SJSA1 (cell line): ENCODE measurements at regions not wholly inside any gene's neighbourhood (a gene's known extent, or its start where the extent isn't known, plus 50 kb on each side); places are given as distances from the start of the nearest gene placed in this dataset.
A peak's percentile ranks its signal among the peaks of the same experiment; 100 is the strongest.
"Not testable (repeated sequence)": the region's sequence is repeated elsewhere in the genome, so short reads cannot be mapped to it uniquely, and the experiment has no call there.

Experiments used
- DNase-seq, 2 experiments: peaks; one replicate each; pipeline ENCODE4 v3.0.0-alpha.2; 2015 to 2020; ENCODE audit warnings: low spot score in 2 of 2, low read depth in 1 of 2
- H3K27ac ChIP-seq: fragments of 250-450 bp; sonication (Bioruptor Pico); 2 replicates; pipeline ENCODE4 v1.5.1; 2020; ENCODE audit warnings: mild to moderate bottlenecking, moderate library complexity
- H3K27me3 ChIP-seq: fragments of 250-450 bp; sonication (Bioruptor Pico); replicated peaks from 2 replicates; pipeline ENCODE4 v1.5.1; 2020; ENCODE audit warnings: mild to moderate bottlenecking, moderate library complexity
- H3K36me3 ChIP-seq: fragments of 250-450 bp; sonication (Bioruptor Pico); 2 replicates; pipeline ENCODE4 v1.5.1; 2020; ENCODE audit warnings: mild to moderate bottlenecking
- H3K4me1 ChIP-seq: fragments of 250-450 bp; sonication (Bioruptor Pico); replicated peaks from 2 replicates; pipeline ENCODE4 v1.6.1; 2021; ENCODE audit warnings: mild to moderate bottlenecking
- H3K4me3 ChIP-seq: fragments of 250-450 bp; sonication (Bioruptor Pico); 2 replicates; pipeline ENCODE4 v1.5.1; 2020; ENCODE audit warnings: mild to moderate bottlenecking
- H3K9me3 ChIP-seq: fragments of 250-450 bp; sonication (Bioruptor Pico); replicated peaks from 2 replicates; pipeline ENCODE4 v1.5.1; 2020; ENCODE audit warnings: mild to moderate bottlenecking

GRCh38 chr2:236489083-236489482 lies 80.5 kb upstream of the ACKR3 start:
- not testable (repeated sequence) for DNase-seq, H3K27ac ChIP-seq, H3K4me3 ChIP-seq, H3K4me1 ChIP-seq, H3K36me3 ChIP-seq, H3K27me3 ChIP-seq, H3K9me3 ChIP-seq

- Histone ChIP-seq H3K27me3 (no peaks in the 10 kb centered on the region), H3K4me1 (no peaks in the 10 kb centered on the region), H3K9me3 (no peaks in the 10 kb centered on the region), H3K27ac (no peak overlapping the region), H3K4me3 (no peak overlapping the region), H3K36me3 (no peaks in the 10 kb centered on the region)
- DNase-seq, result no peak
These were observed 79.7 kb upstream of the ACKR3 start for GRCh38 chr2:236489895-236490404.

- Histone ChIP-seq H3K4me1 (peaks cover 8% of the 10 kb centered on the region), H3K4me3 (no peak overlapping the region), H3K9me3 (no peaks in the 10 kb centered on the region), H3K27me3 (no peaks in the 10 kb centered on the region), H3K27ac (no peak overlapping the region), H3K36me3 (no peaks in the 10 kb centered on the region)
- DNase-seq, result no peak
These were observed 73.3 kb upstream of the ACKR3 start for GRCh38 chr2:236496340-236496739.

- Histone ChIP-seq H3K4me1 (peaks cover 8% of the 10 kb centered on the region), H3K27ac (no peak overlapping the region)
These were observed 71.3 kb upstream of the ACKR3 start for GRCh38 chr2:236498369-236498768.

GRCh38 chr2:236499691-236500578 lies 69.7 kb upstream of the ACKR3 start:
- Histone ChIP-seq H3K36me3 (no peaks in the 10 kb centered on the region), H3K27me3 (no peaks in the 10 kb centered on the region), H3K4me3 (no peak overlapping the region), H3K9me3 (no peaks in the 10 kb centered on the region), H3K27ac (no peak overlapping the region), H3K4me1 (peaks cover 8% of the 10 kb centered on the region)
- DNase-seq, result no peak

More at GRCh38 chr2:236498369-236498768, 71.3 kb upstream of the ACKR3 start:
- H3K27me3 ChIP-seq, result no peaks in the 10 kb centered on the region
- DNase-seq, result peak; percentile 53 to 56
- H3K9me3 ChIP-seq, result no peaks in the 10 kb centered on the region
- no peaks in the 10 kb centered on the region for H3K36me3 ChIP-seq
- H3K4me3 ChIP-seq, result no peak overlapping the region

- H3K27me3 ChIP-seq, result no peaks in the 10 kb centered on the region
- H3K9me3 ChIP-seq, result no peaks in the 10 kb centered on the region
- H3K4me3 ChIP-seq, result no peak overlapping the region
- no peak overlapping the region for H3K27ac ChIP-seq
- H3K36me3 ChIP-seq, result no peaks in the 10 kb centered on the region
- H3K4me1 ChIP-seq, result peaks cover 8% of the 10 kb centered on the region
- DNase-seq, result no peak
These were observed 68.6 kb upstream of the ACKR3 start for GRCh38 chr2:236501026-236501425.

- Histone ChIP-seq H3K27ac (no peak overlapping the region), H3K9me3 (no peaks in the 10 kb centered on the region), H3K4me3 (no peak overlapping the region), H3K36me3 (no peaks in the 10 kb centered on the region), H3K27me3 (no peaks in the 10 kb centered on the region), H3K4me1 (peaks cover 8% of the 10 kb centered on the region)
- no peak for DNase-seq
These were observed 68.1 kb upstream of the ACKR3 start for GRCh38 chr2:236501531-236501930.

GRCh38 chr2:236503100-236503499 lies 66.5 kb upstream of the ACKR3 start:
- no peaks in the 10 kb centered on the region; the same call in 1 of the 2 replicates for H3K27me3 ChIP-seq

GRCh38 chr2:236503583-236503982 lies 66.0 kb upstream of the ACKR3 start:
- H3K27ac ChIP-seq, result no peak overlapping the region
- no peaks in the 10 kb centered on the region for H3K9me3 ChIP-seq
- H3K27me3 ChIP-seq, result no peaks in the 10 kb centered on the region; the same call in 1 of the 2 replicates

More at GRCh38 chr2:236503100-236503499, 66.5 kb upstream of the ACKR3 start:
- Histone ChIP-seq H3K9me3 (no peaks in the 10 kb centered on the region), H3K4me3 (no peak overlapping the region), H3K4me1 (peaks cover 8% of the 10 kb centered on the region), H3K36me3 (no peaks in the 10 kb centered on the region), H3K27ac (no peak overlapping the region)
- DNase-seq, result no peak

GRCh38 chr2:236505041-236505440 lies 64.6 kb upstream of the ACKR3 start:
- Histone ChIP-seq H3K4me1 (no peaks in the 10 kb centered on the region), H3K4me3 (no peak overlapping the region), H3K36me3 (no peaks in the 10 kb centered on the region), H3K27ac (no peak overlapping the region), H3K27me3 (no peaks in the 10 kb centered on the region; the same call in 1 of the 2 replicates), H3K9me3 (no peaks in the 10 kb centered on the region)
- DNase-seq, result no peak

More at GRCh38 chr2:236503583-236503982, 66.0 kb upstream of the ACKR3 start:
- no peak for DNase-seq
- Histone ChIP-seq H3K36me3 (no peaks in the 10 kb centered on the region), H3K4me3 (no peak overlapping the region), H3K4me1 (peaks cover 5% of the 10 kb centered on the region)

- Histone ChIP-seq H3K27ac (no peak overlapping the region), H3K27me3 (no peaks in the 10 kb centered on the region; the same call in 1 of the 2 replicates), H3K4me3 (no peak overlapping the region), H3K36me3 (no peaks in the 10 kb centered on the region), H3K9me3 (no peaks in the 10 kb centered on the region), H3K4me1 (no peaks in the 10 kb centered on the region)
- DNase-seq, result no peak
These were observed 64.0 kb upstream of the ACKR3 start for GRCh38 chr2:236505648-236506047.

- Histone ChIP-seq H3K4me3 (peak overlapping the region; percentile 36), H3K9me3 (no peaks in the 10 kb centered on the region), H3K4me1 (no peaks in the 10 kb centered on the region), H3K27me3 (no peaks in the 10 kb centered on the region; the same call in 1 of the 2 replicates), H3K27ac (no peak overlapping the region), H3K36me3 (no peaks in the 10 kb centered on the region)
- DNase-seq, result no peak
These were observed 62.1 kb upstream of the ACKR3 start for GRCh38 chr2:236507393-236508085.

- Histone ChIP-seq H3K4me3 (no peak overlapping the region), H3K9me3 (no peaks in the 10 kb centered on the region), H3K36me3 (no peaks in the 10 kb centered on the region), H3K27ac (no peak overlapping the region), H3K27me3 (no peaks in the 10 kb centered on the region; the same call in 1 of the 2 replicates), H3K4me1 (peaks cover 6% of the 10 kb centered on the region)
- DNase-seq, result no peak
These were observed 61.2 kb upstream of the ACKR3 start for GRCh38 chr2:236508466-236508865.

GRCh38 chr2:236510034-236510433 lies 59.6 kb upstream of the ACKR3 start:
- H3K27ac ChIP-seq, result no peak overlapping the region

More at GRCh38 chr2:236510034-236510433, 59.6 kb upstream of the ACKR3 start:
- H3K36me3 ChIP-seq, result no peaks in the 10 kb centered on the region
- H3K4me3 ChIP-seq, result no peak overlapping the region
- no peaks in the 10 kb centered on the region; the same call in 1 of the 2 replicates for H3K27me3 ChIP-seq
- no peaks in the 10 kb centered on the region for H3K9me3 ChIP-seq
- H3K4me1 ChIP-seq, result peaks cover 6% of the 10 kb centered on the region
- no peak for DNase-seq
